Stimulated activated CD8-positive, alpha-beta memory T cell treated with anti-CD3 and anti-CD28 coated beads, Interleukin-2, amount 100 ng/mL, for 48 hours (primary cell): ENCODE measurements at regions not wholly inside any gene's neighbourhood (a gene's known extent, or its start where the extent isn't known, plus 50 kb on each side); places are given as distances from the start of the nearest gene placed in this dataset.

Experiments
- DNase-seq, 2 donors: peaks; one replicate each; pipeline ENCODE4 v3.0.0-alpha.2; 2020; ENCODE audit warnings: low read depth in 2 of 2

DNA sequence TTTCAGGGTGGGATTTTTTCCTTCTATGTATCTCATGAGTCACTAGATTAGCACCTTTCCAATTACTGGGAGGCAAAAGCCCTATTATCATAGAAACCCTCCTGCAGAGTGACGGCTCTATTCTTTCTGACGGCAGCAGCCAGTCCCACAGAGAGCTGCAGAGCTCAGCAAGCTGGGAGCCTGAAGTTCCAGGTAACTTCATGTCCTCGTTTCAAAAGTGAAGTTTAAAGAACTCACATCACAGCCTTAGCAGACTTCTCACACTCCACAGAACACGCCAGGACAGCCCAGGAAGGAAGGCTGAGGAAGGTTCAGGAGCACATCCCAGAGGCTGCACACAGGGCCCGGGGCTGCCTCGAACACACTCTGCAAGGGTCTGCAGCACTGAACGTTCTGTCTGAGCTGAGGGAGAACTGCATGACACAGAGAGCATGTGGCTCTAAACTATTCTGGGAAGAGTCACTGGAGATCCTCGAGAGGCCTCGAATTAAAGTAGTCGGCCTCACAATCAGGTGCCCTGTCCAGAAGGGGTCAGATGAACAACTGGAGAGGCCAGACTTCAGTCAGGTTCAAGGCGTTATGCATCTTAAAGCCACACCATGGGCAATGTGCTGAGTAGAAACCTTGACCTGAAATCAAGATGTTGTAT is 104.2 kb upstream of the DRD2 start:
- no peak for DNase-seq

DNA sequence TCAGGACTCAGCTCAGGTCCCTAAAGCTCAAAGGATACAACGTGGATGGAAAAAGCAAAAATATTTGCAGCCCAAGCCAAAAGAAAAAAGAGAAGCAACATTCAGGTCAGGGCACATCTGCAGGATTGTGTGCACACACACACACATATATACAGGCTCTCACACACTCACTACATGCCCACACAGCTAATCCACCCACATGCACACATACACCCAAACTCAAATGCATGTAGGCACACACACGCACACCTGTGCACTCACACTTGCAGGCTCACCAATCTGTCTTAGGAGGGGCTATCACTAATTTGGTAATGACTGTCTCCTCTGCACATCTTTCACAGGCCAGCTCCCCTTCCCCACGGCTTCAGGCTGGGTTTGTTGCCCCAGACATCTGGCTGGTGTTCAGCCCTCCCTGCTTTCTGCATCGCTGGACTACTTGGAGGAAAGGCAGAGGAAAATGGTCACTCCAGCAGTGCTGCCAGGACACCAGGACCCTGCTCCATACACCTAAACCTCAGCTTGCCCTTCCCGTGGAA is 103.6 kb upstream of the DRD2 start:
- no peak for DNase-seq

DNA sequence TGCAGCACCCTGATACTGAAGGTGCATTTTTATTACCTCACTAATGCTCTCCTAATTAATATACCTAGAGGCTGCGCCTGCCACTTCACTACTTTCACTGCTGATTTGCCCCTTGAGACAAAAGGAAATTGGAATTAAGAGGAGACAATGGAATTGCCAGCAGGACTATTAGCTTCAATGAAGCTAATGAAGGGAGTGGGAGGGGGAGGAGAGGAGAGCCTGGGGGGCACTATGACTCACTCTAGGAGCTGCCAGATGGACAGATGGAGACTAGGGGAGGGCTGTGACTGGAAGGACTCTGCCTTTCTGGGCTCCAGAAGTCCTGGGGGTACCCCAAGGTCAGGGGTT is 102.8 kb upstream of the DRD2 start:
- DNase-seq = no peak

DNA sequence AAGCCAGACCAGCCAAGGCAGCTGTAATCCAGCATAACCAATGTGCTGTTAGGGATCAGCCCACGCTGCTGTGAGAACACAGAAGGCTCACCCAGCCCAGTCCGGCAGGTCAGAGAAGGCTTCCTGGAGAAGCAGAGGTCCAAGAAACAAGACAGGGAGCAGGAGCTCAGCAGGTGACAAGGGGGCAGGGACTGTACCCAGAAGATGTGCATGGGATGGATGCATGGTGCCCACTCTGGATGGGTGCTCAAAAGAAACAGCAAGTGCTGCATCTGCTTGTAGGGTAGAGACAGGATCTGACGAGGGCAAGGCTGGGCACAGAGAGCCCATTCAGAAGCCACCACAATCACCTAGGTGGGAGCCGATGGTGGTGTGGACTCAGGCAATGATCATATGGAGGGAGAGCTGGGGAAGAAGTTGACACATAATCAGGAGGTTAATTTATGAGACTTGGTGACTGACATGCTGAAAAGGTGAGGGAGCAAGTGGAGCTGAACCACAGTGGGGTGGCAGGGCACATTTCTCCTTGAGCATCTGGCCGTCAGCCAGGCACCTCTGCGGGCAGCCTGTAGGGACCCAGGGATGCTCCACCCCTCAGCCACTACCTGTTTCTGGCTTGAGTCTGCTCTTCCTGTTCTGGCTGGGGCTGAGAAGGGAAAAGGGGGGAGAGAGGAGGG is 102.3 kb upstream of the DRD2 start:
- no peak for DNase-seq

DNA sequence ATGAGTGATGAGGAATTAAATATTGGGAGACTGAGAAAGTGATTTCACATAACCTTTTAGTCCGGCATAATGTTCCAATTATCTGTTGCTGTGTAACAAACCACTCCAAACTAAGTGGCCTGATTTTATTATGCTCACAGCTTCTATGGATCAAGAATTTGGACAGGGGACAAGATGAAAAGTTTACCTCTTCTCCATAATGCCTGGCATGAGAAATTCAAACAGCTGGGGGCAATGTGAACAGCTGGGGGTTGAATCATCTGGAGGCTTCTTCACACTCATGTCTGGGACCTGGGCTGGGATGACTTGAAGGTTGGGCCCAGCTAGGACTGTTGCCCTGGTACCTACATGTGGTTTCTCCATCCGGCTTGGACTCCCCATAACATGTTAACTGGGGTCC is 99.4 kb upstream of the DRD2 start:
- no peak for DNase-seq

DNA sequence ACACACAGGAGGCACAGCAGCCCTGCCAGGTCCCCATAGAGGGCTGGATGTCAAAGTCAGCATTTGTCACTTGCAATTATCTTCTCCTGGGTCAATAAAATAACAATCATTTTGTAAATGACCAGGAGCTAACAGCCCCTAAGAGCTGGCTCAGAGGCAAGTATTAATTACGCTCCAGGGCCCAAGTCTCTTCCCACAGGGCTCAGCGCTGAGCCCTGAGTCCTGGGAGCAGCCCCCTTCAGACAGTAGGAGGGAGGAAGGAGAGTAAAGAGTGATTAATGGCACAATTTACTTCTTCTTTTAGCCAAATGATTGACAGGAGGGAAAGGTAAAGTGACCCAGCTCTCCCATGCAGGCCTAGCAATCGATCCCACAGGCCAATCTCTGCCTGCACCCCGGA is 99.0 kb upstream of the DRD2 start:
- DNase-seq = no peak

DNA sequence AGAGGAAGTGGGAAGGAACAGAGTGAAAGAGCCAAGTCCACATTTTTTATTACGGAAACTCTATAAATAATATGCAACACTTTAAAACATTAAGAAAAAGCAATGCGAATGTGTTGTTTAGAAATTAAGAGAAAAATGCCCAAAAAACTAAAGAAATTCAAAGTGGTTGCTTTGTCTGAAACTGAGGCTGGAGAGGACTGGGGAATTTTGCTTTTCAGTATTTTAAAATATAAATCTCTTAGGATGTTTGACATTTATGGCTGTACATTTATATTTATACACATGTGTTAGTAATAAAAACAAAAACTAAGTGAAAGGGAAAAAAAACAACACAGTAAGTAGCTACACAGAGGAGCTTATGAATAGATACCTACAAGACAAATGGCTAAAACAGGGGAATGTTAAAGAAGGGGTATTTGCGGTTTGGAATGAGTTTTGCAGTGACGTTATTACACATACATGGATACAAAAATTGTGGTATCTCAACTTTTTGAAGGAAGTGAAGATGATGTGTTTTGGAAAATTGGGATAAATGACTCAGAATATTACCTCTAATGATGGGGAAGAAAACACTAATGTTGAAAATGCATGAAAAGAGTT is 97.0 kb upstream of the DRD2 start:
- no peak for DNase-seq

DNA sequence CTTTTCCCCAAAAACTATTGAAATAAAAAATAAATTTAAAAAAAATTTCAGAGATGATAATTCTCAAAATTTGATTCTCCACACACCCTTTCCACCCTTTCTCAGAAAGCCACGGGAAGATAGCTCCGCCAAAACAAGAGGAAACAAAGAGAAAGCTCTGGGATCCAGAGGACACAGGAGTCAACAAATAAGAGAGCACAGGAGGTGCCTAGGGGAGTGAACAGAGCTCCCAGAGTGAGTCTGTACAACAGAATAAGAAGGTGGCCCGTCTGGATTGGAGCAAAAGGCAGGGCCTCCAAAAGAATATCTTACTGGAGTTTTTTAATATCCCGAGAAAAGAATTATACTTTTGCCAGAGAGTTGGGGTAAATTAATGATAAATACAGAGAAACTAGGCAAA is 96.3 kb upstream of the DRD2 start:
- no peak for DNase-seq

DNA sequence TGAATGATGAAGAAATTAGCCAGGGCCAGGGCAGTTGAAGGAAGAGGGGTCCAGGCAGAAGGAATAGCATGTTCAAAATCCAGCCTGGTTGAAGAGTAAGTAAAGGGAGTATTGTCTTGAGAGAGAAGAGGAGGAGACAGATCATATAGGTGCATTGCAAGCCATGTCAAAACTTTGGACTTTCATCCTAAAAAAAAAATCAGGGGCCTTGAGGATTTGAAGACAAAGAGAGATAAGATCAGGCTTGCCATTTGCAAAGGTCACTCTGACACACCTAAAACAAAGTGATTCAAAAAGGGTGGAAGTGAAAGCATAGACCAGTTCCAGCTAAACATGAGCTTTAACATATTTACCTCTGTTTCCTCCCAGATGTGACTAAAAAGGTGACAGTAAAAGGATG is 95.7 kb upstream of the DRD2 start:
- no peak for DNase-seq

DNA sequence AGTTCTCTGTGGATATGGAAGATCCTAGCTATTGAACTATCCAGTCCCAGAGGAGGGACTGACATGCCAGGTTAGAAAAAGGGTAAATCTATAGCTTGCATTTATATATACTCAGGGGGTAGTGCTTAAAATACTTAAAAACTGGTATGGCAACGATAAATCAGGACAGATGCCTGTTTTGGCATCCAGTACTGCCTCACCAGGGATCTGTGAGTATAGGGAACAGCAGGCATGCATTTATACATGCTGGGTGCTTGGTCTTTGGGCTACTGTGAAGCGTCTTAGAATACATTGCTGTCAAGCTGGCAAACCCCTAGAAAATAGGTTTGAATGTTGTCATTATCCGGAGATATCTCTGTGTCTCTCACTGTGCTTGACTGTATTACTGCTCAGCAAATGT is 94.2 kb upstream of the DRD2 start:
- DNase-seq = no peak

DNA sequence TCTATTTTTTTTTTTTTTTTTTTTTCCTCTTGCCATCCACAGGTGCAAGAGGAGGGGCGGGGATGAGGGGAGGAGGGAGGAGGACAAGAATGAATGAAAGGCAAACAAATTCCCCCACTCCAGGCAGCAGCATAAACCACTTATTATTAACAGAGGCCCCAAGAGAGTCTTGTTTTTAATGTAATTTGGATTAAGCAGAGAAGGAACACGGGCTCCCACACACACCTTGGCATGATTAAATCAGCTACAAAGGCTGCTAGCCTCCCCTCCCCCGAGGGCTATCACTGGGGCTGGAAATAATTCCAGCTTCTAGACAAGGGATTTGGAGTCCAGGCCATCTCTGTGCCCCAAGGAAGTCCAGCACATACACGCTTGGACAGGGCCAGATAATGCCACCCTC is 93.4 kb upstream of the DRD2 start:
- no peak for DNase-seq

DNA sequence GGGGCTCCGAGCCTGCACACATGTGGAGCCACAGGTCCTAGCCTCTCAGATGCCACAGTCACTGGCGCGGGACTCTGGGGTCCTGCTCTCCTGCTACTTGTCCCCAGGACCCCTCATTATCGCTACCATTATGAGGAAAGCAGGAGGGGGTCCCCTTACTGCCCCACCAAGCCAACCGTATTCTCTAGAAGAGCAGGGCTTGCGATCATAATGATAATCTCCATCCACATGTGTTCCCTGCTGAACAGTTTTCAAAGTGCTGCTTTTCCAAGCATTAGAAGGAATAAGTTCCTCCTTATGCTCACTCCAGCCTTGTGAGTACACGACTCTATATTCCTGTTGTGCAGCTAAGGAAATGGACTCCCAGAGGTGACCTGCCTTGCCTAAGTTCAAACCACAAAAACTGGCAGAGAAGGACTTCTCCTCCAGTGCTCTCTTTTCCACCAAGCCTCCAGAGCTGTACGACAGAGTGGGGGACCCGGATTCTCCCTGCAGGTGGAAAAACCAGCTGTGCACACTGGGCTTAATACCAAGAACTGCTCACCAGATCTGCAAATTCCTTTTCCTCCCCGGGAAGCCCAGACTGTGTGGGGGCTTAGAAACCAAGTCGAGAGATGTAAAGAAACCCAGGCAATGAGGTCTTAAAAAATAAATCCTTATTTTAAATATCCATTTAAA is 92.8 kb upstream of the DRD2 start:
- no peak for DNase-seq

DNA sequence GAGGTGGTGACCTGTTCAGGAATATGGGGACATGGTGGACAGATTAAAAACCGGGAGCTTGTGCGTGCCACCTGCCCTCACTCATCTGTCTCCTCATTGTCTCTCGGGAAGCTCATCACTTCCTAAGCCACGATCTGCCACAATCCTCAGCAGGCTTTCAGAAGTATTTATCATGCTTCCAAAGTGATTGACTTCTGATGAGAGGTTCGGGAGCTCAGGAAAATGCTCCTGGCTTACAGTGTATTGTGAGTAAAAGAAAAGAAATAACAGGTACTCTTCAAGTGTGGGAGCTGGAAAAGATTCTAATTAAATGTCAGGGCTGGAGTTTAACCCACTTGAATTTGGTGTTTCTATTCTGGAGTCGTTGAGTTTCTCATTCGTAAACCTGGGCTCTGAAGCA is 91.9 kb upstream of the DRD2 start:
- no peak for DNase-seq

DNA sequence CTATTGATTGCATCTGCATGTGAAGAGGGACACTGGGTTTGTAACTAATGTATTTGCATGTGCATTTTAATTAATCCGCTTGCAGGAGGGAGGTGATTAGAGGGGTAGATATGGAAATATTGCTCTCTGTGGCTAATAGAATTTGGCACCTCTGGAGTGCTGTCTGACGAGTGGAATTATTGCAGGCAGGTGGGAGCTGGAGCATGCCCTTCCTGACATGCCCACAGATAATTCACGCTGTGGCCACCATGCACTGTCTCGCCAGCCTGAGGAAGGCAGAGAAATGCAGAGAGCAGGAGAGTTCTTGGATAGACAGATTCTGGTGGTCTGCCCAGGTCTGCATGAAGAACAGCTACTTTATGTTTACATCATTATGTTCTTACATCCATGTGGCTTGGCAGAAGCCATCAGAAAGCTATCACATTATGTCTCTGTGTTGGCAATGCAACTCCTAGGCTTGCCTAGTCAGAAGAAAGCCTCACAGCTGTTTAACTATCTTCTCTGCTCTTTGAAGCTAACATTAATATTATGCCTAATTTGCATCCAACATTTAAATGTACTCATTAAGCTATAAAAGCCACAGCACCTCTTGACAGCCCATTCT is 89.4 kb upstream of the DRD2 start:
- no peak for DNase-seq

DNA sequence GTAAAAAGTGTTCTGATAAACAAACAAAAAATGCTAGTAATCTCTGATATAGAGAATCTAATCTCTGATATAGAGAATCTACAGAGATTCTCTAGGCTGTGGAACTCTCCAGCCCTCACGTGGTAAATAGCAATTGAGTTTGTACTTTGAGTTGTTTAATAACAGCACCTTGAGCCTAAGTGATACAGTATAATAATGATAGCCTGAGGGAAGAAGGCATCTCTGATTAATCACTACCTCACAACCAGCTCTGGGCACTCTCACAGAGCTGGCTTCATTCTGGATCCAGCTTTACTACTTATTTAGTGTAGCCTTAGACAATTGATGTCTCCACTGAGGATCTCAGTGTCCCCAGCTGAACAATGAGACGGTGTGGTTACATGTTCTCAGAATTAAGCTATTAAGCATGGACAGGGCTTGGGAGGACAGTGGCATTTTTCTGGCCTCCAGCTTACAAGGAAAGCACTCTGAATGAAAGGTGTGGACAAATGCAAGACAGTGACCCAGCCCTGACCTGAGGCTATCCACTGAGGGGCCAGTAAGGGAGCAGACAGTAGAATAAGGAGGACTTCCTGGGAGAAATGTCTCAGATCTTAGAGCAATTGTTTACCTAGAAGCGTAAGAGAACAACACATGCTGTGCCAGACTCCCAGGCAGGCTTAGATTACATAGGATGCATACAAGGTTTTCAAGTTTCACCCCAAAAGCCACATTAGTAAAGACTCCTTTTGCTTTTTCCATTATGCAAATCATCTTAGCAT is 88.7 kb upstream of the DRD2 start:
- DNase-seq = no peak

DNA sequence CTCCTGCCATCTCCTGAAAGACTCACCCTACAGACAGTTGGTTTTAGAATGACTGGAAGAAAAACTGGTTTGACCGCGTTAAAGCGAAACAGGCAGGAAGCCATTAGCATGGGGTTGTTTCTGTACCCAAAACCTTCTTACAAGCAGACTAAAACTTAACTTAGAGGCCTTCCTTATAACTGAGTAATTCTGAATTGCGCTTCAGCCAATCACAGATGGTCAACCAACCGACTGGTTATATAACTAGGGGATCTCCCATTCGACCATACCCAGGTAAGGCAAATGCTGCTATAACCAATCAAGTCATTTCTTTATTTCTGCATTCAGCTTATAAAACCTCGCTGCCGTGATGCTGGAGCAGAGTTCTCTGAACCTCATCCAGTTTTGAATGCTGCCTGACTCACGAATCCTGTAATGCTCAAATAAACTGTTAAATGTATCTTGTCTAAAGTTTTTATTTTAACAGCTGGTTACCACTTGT is 87.8 kb upstream of the DRD2 start:
- no peak for DNase-seq

DNA sequence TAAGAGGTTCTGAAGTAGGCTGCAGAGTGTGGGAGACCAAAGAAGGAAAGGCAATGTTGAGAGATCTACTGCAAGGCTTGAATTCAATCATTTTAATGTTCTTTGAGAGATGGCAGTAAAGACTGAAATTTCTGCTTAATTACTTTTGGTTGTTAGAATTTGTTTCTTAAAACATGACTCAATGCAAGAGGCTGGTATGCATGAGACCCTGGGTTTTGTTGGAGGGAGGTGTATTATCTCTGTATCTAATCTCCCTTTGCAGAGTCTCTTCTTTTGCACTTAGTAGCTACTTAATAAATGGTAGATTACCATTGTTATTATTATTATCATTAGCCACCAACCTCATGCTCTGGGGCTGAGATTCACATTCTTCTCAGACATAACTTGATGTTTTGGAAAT is 87.4 kb upstream of the DRD2 start:
- no peak for DNase-seq

DNA sequence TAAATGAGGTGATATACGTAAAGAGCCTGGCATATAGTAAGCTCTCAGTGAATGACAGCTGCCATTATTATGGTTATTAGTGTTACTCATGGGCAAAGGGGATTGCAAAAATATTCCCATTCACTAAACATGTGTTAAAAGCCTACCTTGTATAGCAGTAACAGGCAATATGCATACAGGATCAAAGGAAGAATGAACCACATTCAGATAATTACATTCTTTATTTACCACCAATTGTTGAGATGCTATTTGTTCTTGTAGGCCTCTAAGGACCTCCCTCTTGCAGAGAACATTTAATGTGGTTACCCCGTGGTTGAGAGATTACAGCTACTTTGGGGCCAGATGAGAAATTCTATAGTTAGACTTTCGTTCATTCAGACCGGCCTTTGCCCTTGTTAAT is 82.7 kb upstream of the DRD2 start:
- no peak for DNase-seq

DNA sequence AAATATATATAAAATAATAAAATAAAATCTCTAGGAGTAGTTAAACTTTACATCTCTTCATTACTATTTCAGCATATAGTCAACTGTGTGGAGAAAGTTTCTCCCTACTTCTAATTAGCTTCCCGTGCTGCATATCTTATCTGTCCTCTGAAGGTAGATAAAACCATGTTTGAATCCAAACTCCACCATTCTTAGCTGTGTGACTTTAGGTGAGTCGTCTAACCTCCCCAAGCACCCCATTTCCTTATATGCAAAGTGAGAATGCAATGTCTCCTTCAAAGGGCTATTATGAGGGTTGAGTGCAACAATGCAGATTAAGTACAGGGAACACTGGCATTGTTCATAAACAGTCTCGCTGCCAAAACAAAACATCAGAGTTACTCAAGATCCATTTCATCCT is 80.8 kb upstream of the DRD2 start:
- no peak for DNase-seq

DNA sequence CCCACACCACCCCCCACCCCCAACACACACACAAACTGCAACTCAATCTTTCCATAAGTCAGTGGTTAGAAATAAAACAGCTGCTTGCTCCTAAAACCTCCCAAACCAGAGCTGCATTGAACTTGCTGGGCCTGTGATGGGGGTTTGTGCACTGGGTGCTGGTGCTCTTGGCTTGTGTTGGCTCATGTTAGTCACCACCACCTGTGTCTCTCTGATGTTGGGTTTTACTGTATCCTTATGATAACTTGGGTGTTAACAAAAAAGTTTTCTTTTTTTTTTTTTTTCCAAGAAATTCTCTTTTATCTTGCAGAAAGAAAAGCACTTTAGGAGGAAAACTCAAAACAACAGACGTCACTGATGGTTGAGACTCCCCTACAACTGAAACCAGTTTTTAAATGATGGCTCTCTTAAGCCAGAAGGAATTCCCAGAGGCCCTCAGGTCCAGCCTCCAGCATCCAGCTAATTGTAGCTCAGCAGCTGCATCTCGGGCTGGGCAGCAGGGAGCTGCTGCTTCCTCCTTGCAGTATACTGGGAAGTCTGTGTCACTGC is 79.9 kb upstream of the DRD2 start:
- DNase-seq = no peak

DNA sequence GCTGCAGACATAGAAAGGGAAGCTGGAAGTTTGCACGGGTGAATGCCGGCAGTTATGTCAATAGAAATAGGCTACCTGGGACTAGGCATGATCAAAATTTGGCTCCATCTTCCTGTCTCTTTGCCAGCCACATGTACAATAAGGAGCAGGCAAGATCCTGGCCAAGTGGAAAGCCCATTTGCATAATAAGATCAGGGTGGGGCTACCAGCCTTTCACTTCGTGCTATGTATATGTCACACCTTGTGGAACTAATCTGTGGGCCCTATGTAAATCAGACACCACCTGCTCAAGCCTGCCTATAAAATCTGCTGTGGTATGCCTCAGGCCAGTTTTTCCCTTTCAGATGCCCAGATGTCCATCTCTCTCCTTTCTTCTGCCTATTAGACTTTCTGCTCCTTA is 79.3 kb upstream of the DRD2 start:
- no peak for DNase-seq
